Glutamatergic neuron (in vitro differentiated cells): ENCODE measurements at regions not wholly inside any gene's neighbourhood (a gene's known extent, or its start where the extent isn't known, plus 50 kb on each side); places are given as distances from the start of the nearest gene placed in this dataset.

Source experiments
- DNase-seq: peaks from one replicate; pipeline ENCODE4 v3.0.0; 2022
- H3K27ac Mint-ChIP-seq: one replicate; pipeline ENCODE4 v1.8.0; 2020; ENCODE audit warnings: mild to moderate bottlenecking, mixed read lengths, inconsistent platforms; ENCODE audit not compliant: unreplicated experiment
- H3K27me3 Mint-ChIP-seq: one replicate; pipeline ENCODE4 v1.8.0; 2020; ENCODE audit warnings: mild to moderate bottlenecking, moderate library complexity, mixed read lengths, inconsistent platforms; ENCODE audit not compliant: unreplicated experiment
- H3K36me3 Mint-ChIP-seq: one replicate; pipeline ENCODE4 v1.8.0; 2020; ENCODE audit warnings: mild to moderate bottlenecking, mixed read lengths, inconsistent platforms; ENCODE audit not compliant: unreplicated experiment
- H3K4me1 Mint-ChIP-seq: one replicate; pipeline ENCODE4 v1.8.0; 2020; ENCODE audit warnings: mild to moderate bottlenecking, low read depth, mixed read lengths, inconsistent platforms; ENCODE audit not compliant: unreplicated experiment
- H3K4me3 Mint-ChIP-seq: one replicate; pipeline ENCODE4 v1.8.0; 2020; ENCODE audit warnings: mild to moderate bottlenecking, mixed read lengths, inconsistent platforms; ENCODE audit not compliant: unreplicated experiment
- H3K9me3 Mint-ChIP-seq: one replicate; pipeline ENCODE4 v1.8.0; 2020; ENCODE audit warnings: mild to moderate bottlenecking, moderate library complexity, mixed read lengths, inconsistent platforms; ENCODE audit not compliant: unreplicated experiment
- TF ChIP-seq, protein P1 (sequence below): fragments of 200-600 bp; sonication (generic); IDR thresholded peaks from one replicate; pipeline ENCODE4 v1.5.0; 2021; ENCODE audit not compliant: partially characterized antibody, unreplicated experiment

GRCh38 chr7:132733860-132734259 lies 157.6 kb upstream of the PLXNA4 start:
- Mint-ChIP-seq H3K36me3 (no peaks in the 10 kb centered on the region), H3K4me3 (no peak overlapping the region), H3K4me1 (no peaks in the 10 kb centered on the region), H3K9me3 (no peaks in the 10 kb centered on the region), H3K27me3 (no peaks in the 10 kb centered on the region), H3K27ac (no peak overlapping the region)
- TF ChIP-seq, protein P1, sequence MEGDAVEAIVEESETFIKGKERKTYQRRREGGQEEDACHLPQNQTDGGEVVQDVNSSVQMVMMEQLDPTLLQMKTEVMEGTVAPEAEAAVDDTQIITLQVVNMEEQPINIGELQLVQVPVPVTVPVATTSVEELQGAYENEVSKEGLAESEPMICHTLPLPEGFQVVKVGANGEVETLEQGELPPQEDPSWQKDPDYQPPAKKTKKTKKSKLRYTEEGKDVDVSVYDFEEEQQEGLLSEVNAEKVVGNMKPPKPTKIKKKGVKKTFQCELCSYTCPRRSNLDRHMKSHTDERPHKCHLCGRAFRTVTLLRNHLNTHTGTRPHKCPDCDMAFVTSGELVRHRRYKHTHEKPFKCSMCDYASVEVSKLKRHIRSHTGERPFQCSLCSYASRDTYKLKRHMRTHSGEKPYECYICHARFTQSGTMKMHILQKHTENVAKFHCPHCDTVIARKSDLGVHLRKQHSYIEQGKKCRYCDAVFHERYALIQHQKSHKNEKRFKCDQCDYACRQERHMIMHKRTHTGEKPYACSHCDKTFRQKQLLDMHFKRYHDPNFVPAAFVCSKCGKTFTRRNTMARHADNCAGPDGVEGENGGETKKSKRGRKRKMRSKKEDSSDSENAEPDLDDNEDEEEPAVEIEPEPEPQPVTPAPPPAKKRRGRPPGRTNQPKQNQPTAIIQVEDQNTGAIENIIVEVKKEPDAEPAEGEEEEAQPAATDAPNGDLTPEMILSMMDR, result no peak
- DNase-seq, result no peak

GRCh38 chr7:132732321-132732865 lies 156.1 kb upstream of the PLXNA4 start:
- Mint-ChIP-seq H3K9me3 (no peaks in the 10 kb centered on the region), H3K36me3 (no peaks in the 10 kb centered on the region)

GRCh38 chr7:132730105-132730504 lies 153.8 kb upstream of the PLXNA4 start:
- Mint-ChIP-seq H3K27me3 (no peaks in the 10 kb centered on the region), H3K9me3 (no peaks in the 10 kb centered on the region), H3K36me3 (no peaks in the 10 kb centered on the region), H3K4me3 (no peak overlapping the region), H3K27ac (no peak overlapping the region), H3K4me1 (no peaks in the 10 kb centered on the region)
- TF ChIP-seq, protein P1, result no peak
- DNase-seq, result no peak

More at GRCh38 chr7:132732321-132732865, 156.1 kb upstream of the PLXNA4 start:
- Mint-ChIP-seq H3K4me1 (no peaks in the 10 kb centered on the region), H3K27ac (no peak overlapping the region), H3K27me3 (no peaks in the 10 kb centered on the region), H3K4me3 (no peak overlapping the region)
- DNase-seq, result no peak
- TF ChIP-seq, protein P1, result no peak

DNA sequence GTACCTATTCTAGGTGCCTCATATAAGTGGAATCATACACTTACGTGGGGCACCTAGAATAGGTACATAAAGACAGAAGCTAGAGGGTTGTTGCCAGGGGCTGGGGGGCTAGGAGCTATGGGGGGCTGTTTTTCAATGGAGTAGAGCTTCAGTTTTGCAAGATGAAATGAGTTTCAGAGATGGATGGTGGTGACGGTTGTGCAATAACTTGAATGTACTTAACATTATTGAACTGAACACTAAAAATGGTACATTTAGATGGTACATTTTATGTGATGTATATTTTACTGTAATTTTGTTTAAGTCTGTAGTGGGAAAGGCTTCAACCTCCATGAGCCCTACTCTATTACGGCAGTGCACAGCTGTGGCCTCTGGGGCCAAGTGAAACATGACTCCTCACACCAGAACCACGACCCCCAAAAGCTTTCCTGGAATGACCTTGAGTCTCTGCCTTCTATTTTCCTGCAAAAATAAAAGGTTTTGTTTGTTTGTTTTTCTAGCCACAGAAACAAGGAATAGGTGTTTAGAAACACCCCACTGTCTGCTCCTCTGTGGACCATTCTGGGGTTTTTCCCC lies 147.3 kb upstream of the PLXNA4 start:
- Mint-ChIP-seq H3K27ac (no peak overlapping the region), H3K27me3 (no peaks in the 10 kb centered on the region), H3K4me1 (no peaks in the 10 kb centered on the region), H3K36me3 (peaks cover 10% of the 10 kb centered on the region), H3K9me3 (peaks cover 4% of the 10 kb centered on the region), H3K4me3 (no peak overlapping the region)
- no peak for DNase-seq
- TF ChIP-seq, protein P1, result no peak

DNA sequence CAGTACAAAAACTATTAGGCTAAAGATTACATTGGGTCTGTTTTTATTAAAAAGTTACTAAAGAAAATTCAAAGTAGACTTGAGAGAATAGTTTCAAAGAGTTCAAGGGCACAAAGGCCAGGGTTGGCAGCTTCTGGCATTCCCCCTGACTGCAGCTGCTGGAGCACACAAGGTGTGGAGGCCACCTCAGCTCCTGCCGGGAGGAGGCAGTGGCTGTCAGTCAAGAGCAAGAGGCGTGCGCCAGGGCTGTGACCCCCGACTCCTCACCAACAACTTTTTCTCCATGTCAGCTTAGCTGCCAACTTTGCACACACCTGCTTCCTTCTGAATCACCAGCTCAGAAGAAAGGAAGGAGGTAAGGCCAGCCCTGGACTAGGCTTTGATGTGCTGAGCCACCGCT lies 144.6 kb upstream of the PLXNA4 start:
- Mint-ChIP-seq H3K27ac (no peak overlapping the region), H3K27me3 (no peaks in the 10 kb centered on the region), H3K9me3 (peaks cover 5% of the 10 kb centered on the region), H3K4me3 (no peak overlapping the region), H3K4me1 (no peaks in the 10 kb centered on the region), H3K36me3 (peaks cover 14% of the 10 kb centered on the region)
- TF ChIP-seq, protein P1, result no peak
- no peak for DNase-seq
